Gastrocnemius medialis (tissue), 4 donors: ENCODE measurements at regions not wholly inside any gene's neighbourhood (a gene's known extent, or its start where the extent isn't known, plus 50 kb on each side); places are given as distances from the start of the nearest gene placed in this dataset.

Source experiments
- ATAC-seq, 2 donors: fragments of 150-250 bp; one replicate each; pipeline ENCODE4 v1.9.1; 2016
- DNase-seq, 2 donors: peaks; one replicate each; pipeline ENCODE4 v3.0.0-alpha.2; 2019
- H3K27ac ChIP-seq, 4 donors: fragments of 200-600 bp; sonication (generic); 1 replicate in 1 of 4; 2 replicates in 3 of 4; pipeline ENCODE4 v1.5.1; 2016 to 2018; ENCODE audit warnings: mild to moderate bottlenecking in 2 of 4, moderate library complexity in 1 of 4
- H3K27me3 ChIP-seq, 3 donors: fragments of 200-600 bp; sonication (generic) in 2 of 3; 1 replicate in 1 of 3; 2 replicates in 2 of 3; pipeline versions ENCODE4 v1.5.1 to v1.6.0; 2016 to 2019; ENCODE audit warnings: mild to moderate bottlenecking in 1 of 3, moderate library complexity in 1 of 3
- H3K36me3 ChIP-seq, 2 donors: fragments of 200-600 bp; sonication (generic) in 1 of 2; one replicate each; pipeline ENCODE4 v1.5.1; 2017 to 2018
- H3K4me1 ChIP-seq, 2 donors: fragments of 200-600 bp; sonication (generic) in 1 of 2; one replicate each; pipeline ENCODE4 v1.5.1; 2016 to 2017; ENCODE audit warnings: mild to moderate bottlenecking in 2 of 2
- H3K4me3 ChIP-seq, 4 donors: fragments of 200-600 bp; sonication (generic) in 3 of 4; 1 replicate in 1 of 4; 2 replicates in 3 of 4; pipeline ENCODE4 v1.5.1; 2016 to 2019; ENCODE audit warnings: mild to moderate bottlenecking in 2 of 4
- H3K9me3 ChIP-seq, 3 donors: fragments of 200-600 bp; sonication (generic) in 2 of 3; 1 replicate in 1 of 3; 2 replicates in 2 of 3; pipeline ENCODE4 v1.5.1; 2016 to 2019
- CTCF ChIP-seq, 5 experiments: fragments of 450-650 bp in 3 of 5; fragments of 200-600 bp in 2 of 5; sonication (generic) in 2 of 5; IDR thresholded peaks in 4 of 5; conservative IDR thresholded peaks in 1 of 5; 1 replicate in 4 of 5; 2 replicates in 1 of 5; pipeline ENCODE4 v1.5.1; 2016 to 2019; ENCODE audit warnings: antibody characterized with exemption in 5 of 5, mild to moderate bottlenecking in 3 of 5, moderate library complexity in 3 of 5
- POLR2A ChIP-seq, 2 donors: fragments of 450-650 bp; IDR thresholded peaks; one replicate each; pipeline ENCODE4 v1.6.1; 2017; ENCODE audit warnings: antibody characterized with exemption in 2 of 2, mild to moderate bottlenecking in 2 of 2, moderate library complexity in 2 of 2
- in situ Hi-C, 4 donors: fragments of 200-750 bp; cut with MboI; loops; one replicate each; pipeline versions ENCODE4 v1.15.0 to v1.8.0; 2017; ENCODE audit warnings: low sequenced_read_pairs in 4 of 4
- intact Hi-C: fragments of 100-400 bp; cut with DNase I; formaldehyde crosslinking; loops from one replicate; pipeline ENCODE4 v1.15.1; 2023; ENCODE audit warnings: low total_unique reads

GRCh38 chr14:101123618-101124510, 220.3 kb upstream of the RTL1 start:
- no peak overlapping the region for H3K4me3 ChIP-seq
- no peaks in the 10 kb centered on the region for H3K36me3 ChIP-seq
- TF ChIP-seq CTCF (IDR thresholded peaks at IDR 0.05 in 4 of 5, conservative IDR thresholded peaks at IDR 0.05 in 1 of 5): no peak
- no peaks in the 10 kb centered on the region for H3K4me1 ChIP-seq
- no peak for ATAC-seq
- no peak for DNase-seq
- no peak overlapping the region for H3K27ac ChIP-seq
- H3K27me3 ChIP-seq: peaks cover 0 to 5% (median 0%) of the 10 kb centered on the region in 3 donors
- intact Hi-C loops: no loop called here
- no peaks in the 10 kb centered on the region for H3K9me3 ChIP-seq
- in situ Hi-C loops: no loop called here

GRCh38 chr14:101124815-101125214, 221.3 kb upstream of the RTL1 start:
- TF ChIP-seq POLR2A (IDR thresholded peaks at IDR 0.05) (no peak), CTCF (IDR thresholded peaks at IDR 0.05 in 4 of 5, conservative IDR thresholded peaks at IDR 0.05 in 1 of 5) (no peak)
- DNase-seq (no peak), ATAC-seq (no peak)
- Histone ChIP-seq H3K4me3 (no peak overlapping the region), H3K4me1 (no peaks in the 10 kb centered on the region), H3K27ac (no peak overlapping the region), H3K36me3 (no peaks in the 10 kb centered on the region), H3K27me3 (peaks cover 0 to 5% (median 0%) of the 10 kb centered on the region in 3 donors), H3K9me3 (no peaks in the 10 kb centered on the region)
- intact Hi-C loops (no loop called here), in situ Hi-C loops (no loop called here)

- Histone ChIP-seq H3K4me1 (no peaks in the 10 kb centered on the region), H3K27ac (no peak overlapping the region), H3K4me3 (no peak overlapping the region), H3K27me3 (peaks cover 0 to 5% (median 0%) of the 10 kb centered on the region in 3 donors), H3K36me3 (no peaks in the 10 kb centered on the region), H3K9me3 (no peaks in the 10 kb centered on the region)
- ATAC-seq (no peak), DNase-seq (no peak)
- TF ChIP-seq POLR2A (IDR thresholded peaks at IDR 0.05) (no peak), CTCF (IDR thresholded peaks at IDR 0.05 in 4 of 5, conservative IDR thresholded peaks at IDR 0.05 in 1 of 5) (no peak)
- in situ Hi-C loops (no loop called here), intact Hi-C loops (no loop called here)
Measured at GRCh38 chr14:101125313-101125712, 221.8 kb upstream of the RTL1 start.

- TF ChIP-seq CTCF (IDR thresholded peaks at IDR 0.05 in 4 of 5, conservative IDR thresholded peaks at IDR 0.05 in 1 of 5) (no peak), POLR2A (IDR thresholded peaks at IDR 0.05) (no peak)
Measured at GRCh38 chr14:101125719-101126651, 222.5 kb upstream of the RTL1 start.

More at GRCh38 chr14:101125719-101126651, 222.5 kb upstream of the RTL1 start:
- Histone ChIP-seq H3K36me3 (no peaks in the 10 kb centered on the region), H3K9me3 (no peaks in the 10 kb centered on the region), H3K27me3 (peaks cover 0 to 5% (median 0%) of the 10 kb centered on the region in 3 donors), H3K4me3 (no peak overlapping the region), H3K27ac (no peak overlapping the region), H3K4me1 (no peaks in the 10 kb centered on the region)
- ATAC-seq (no peak), DNase-seq (no peak)
- intact Hi-C loops: no loop called here
- in situ Hi-C loops: no loop called here
